CD4-positive, alpha-beta T cell (primary cell): ENCODE measurements at regions not wholly inside any gene's neighbourhood (a gene's known extent, or its start where the extent isn't known, plus 50 kb on each side); places are given as distances from the start of the nearest gene placed in this dataset.
"Not testable (repeated sequence)": the region's sequence is repeated elsewhere in the genome, so short reads cannot be mapped to it uniquely, and the experiment has no call there.

Experiments
- ATAC-seq: fragments of 200-7000 bp; cut with Tn5 transposase; one replicate; pipeline ENCODE4 v1.10.0; 2022; ENCODE audit warnings: mild to moderate bottlenecking; ENCODE audit not compliant: poor library complexity
- CTCF ChIA-PET: fragments of 350-600 bp; sonication (Branson Sonifier 250); formaldehyde crosslinking; loops from one replicate; lab custom pipeline; 2021; ENCODE audit warnings: antibody characterized with exemption, inconsistent platforms; lab: Charles Lee
- POLR2A ChIA-PET: fragments of 350-600 bp; sonication (Branson Sonifier 250); formaldehyde crosslinking; loops from one replicate; lab custom pipeline; 2021; ENCODE audit warnings: antibody characterized with exemption, inconsistent platforms; lab: Charles Lee
- DNase-seq, 14 experiments: peaks; one replicate each; pipeline ENCODE4 v3.0.0-alpha.2; 2013 to 2020; ENCODE audit warnings: mixed read lengths in 2 of 14
- H3K27ac ChIP-seq, 2 donors: one replicate each; pipeline versions ENCODE4 v1.5.1 to v1.7.0; 2013; ENCODE audit warnings: low read length in 2 of 2, low read depth in 1 of 2, mild to moderate bottlenecking in 1 of 2
- H3K27me3 ChIP-seq, 2 experiments: 1 replicate in 1 of 2; 2 replicates in 1 of 2; pipeline versions ENCODE4 v1.6.1 to v1.7.0; 2013; ENCODE audit warnings: low read length in 2 of 2, control low read depth in 1 of 2, mild to moderate bottlenecking in 1 of 2, moderate library complexity in 1 of 2; ENCODE audit not compliant: insufficient read depth in 2 of 2, control insufficient read depth in 1 of 2
- H3K36me3 ChIP-seq: one replicate; pipeline ENCODE4 v1.6.1; 2013; ENCODE audit warnings: low read length, control low read depth; ENCODE audit not compliant: insufficient read depth
- H3K4me1 ChIP-seq: one replicate; pipeline ENCODE4 v1.6.1; 2013; ENCODE audit warnings: low read length, control low read depth; ENCODE audit not compliant: insufficient read depth
- H3K4me3 ChIP-seq: one replicate; pipeline ENCODE4 v1.5.1; 2013; ENCODE audit warnings: mild to moderate bottlenecking, low read length, moderate library complexity
- H3K9me3 ChIP-seq, 2 experiments: 1 replicate in 1 of 2; 2 replicates in 1 of 2; pipeline versions ENCODE4 v1.6.1 to v1.7.0; 2013; ENCODE audit warnings: low read length in 2 of 2, mild to moderate bottlenecking in 2 of 2, control low read depth in 1 of 2, moderate library complexity in 1 of 2; ENCODE audit not compliant: control insufficient read depth in 1 of 2, insufficient read depth in 1 of 2
- H3K27ac Mint-ChIP-seq: one replicate; pipeline ENCODE4 v1.8.0; 2020; ENCODE audit warnings: mixed read lengths
- H3K27me3 Mint-ChIP-seq: one replicate; pipeline ENCODE4 v1.8.0; 2021; ENCODE audit warnings: mixed read lengths
- H3K36me3 Mint-ChIP-seq: one replicate; pipeline ENCODE4 v1.8.0; 2021; ENCODE audit warnings: low read depth, mixed read lengths
- H3K4me1 Mint-ChIP-seq: one replicate; pipeline ENCODE4 v1.8.0; 2021; ENCODE audit warnings: low read depth, mixed read lengths
- H3K4me3 Mint-ChIP-seq: one replicate; pipeline ENCODE4 v1.8.0; 2020; ENCODE audit warnings: mild to moderate bottlenecking, mixed read lengths
- H3K9me3 Mint-ChIP-seq: one replicate; pipeline ENCODE4 v1.8.0; 2020; ENCODE audit warnings: mixed read lengths
- intact Hi-C, 2 experiments: fragments of 100-400 bp; cut with DNase I in 1 of 2; cut with micrococcal nuclease in 1 of 2; formaldehyde crosslinking; loops; one replicate each; pipeline versions ENCODE4 v1.15.1 to v1.9.0; 2023 to 2025; cut with DNase I, micrococcal nuclease

GRCh38 chr22:15815783-15816182 is 126.0 kb downstream of the POTEH start:
- H3K4me3 ChIP-seq, H3K27me3 ChIP-seq, CTCF ChIA-PET, H3K27ac Mint-ChIP-seq, ATAC-seq, H3K4me3 Mint-ChIP-seq, DNase-seq, H3K4me1 Mint-ChIP-seq, POLR2A ChIA-PET, H3K27me3 Mint-ChIP-seq, intact Hi-C loops, H3K9me3 Mint-ChIP-seq, H3K4me1 ChIP-seq, H3K36me3 ChIP-seq, H3K27ac ChIP-seq, H3K9me3 ChIP-seq, H3K36me3 Mint-ChIP-seq: not testable (repeated sequence)

- H3K4me3 Mint-ChIP-seq, H3K27ac Mint-ChIP-seq, H3K27ac ChIP-seq, ATAC-seq, CTCF ChIA-PET, POLR2A ChIA-PET, H3K27me3 ChIP-seq, H3K9me3 ChIP-seq, H3K27me3 Mint-ChIP-seq, H3K36me3 Mint-ChIP-seq, intact Hi-C loops, H3K36me3 ChIP-seq, H3K4me3 ChIP-seq, H3K4me1 Mint-ChIP-seq, DNase-seq, H3K9me3 Mint-ChIP-seq, H3K4me1 ChIP-seq: not testable (repeated sequence)
Measured at GRCh38 chr22:15816470-15816869, 126.6 kb downstream of the POTEH start.

- intact Hi-C loops, CTCF ChIA-PET, H3K4me3 Mint-ChIP-seq, H3K36me3 ChIP-seq, H3K36me3 Mint-ChIP-seq, H3K27ac ChIP-seq, H3K27me3 ChIP-seq, H3K4me1 Mint-ChIP-seq, H3K27me3 Mint-ChIP-seq, POLR2A ChIA-PET, H3K4me3 ChIP-seq, H3K9me3 ChIP-seq, ATAC-seq, H3K9me3 Mint-ChIP-seq, H3K27ac Mint-ChIP-seq, H3K4me1 ChIP-seq, DNase-seq: not testable (repeated sequence)
Measured at GRCh38 chr22:15817264-15817663, 127.4 kb downstream of the POTEH start.

GRCh38 chr22:15819886-15820285 is 130.1 kb downstream of the POTEH start:
- H3K4me3 ChIP-seq, H3K27me3 Mint-ChIP-seq, H3K27me3 ChIP-seq, H3K27ac ChIP-seq, H3K27ac Mint-ChIP-seq, CTCF ChIA-PET, H3K9me3 ChIP-seq, ATAC-seq, H3K4me1 Mint-ChIP-seq, H3K4me3 Mint-ChIP-seq, H3K9me3 Mint-ChIP-seq, DNase-seq, H3K4me1 ChIP-seq, POLR2A ChIA-PET, H3K36me3 Mint-ChIP-seq, intact Hi-C loops, H3K36me3 ChIP-seq: not testable (repeated sequence)

- H3K9me3 ChIP-seq, H3K36me3 Mint-ChIP-seq, H3K4me3 ChIP-seq, H3K4me3 Mint-ChIP-seq, H3K9me3 Mint-ChIP-seq, ATAC-seq, POLR2A ChIA-PET, H3K27ac ChIP-seq, H3K27ac Mint-ChIP-seq, H3K4me1 ChIP-seq, H3K27me3 Mint-ChIP-seq, H3K27me3 ChIP-seq, H3K36me3 ChIP-seq, intact Hi-C loops, H3K4me1 Mint-ChIP-seq, DNase-seq, CTCF ChIA-PET: not testable (repeated sequence)
Measured at GRCh38 chr22:15821088-15821487, 131.3 kb downstream of the POTEH start.

GRCh38 chr22:15822001-15822400 is 132.2 kb downstream of the POTEH start:
- H3K27me3 ChIP-seq, H3K9me3 Mint-ChIP-seq, H3K27me3 Mint-ChIP-seq, POLR2A ChIA-PET, DNase-seq, H3K27ac ChIP-seq, ATAC-seq, H3K36me3 Mint-ChIP-seq, H3K36me3 ChIP-seq, H3K4me3 ChIP-seq, H3K4me1 ChIP-seq, H3K27ac Mint-ChIP-seq, H3K4me1 Mint-ChIP-seq, H3K4me3 Mint-ChIP-seq, H3K9me3 ChIP-seq, CTCF ChIA-PET, intact Hi-C loops: not testable (repeated sequence)

GRCh38 chr22:15823178-15823577 is 133.4 kb downstream of the POTEH start:
- H3K27ac ChIP-seq, H3K4me1 ChIP-seq, H3K4me3 Mint-ChIP-seq, H3K36me3 Mint-ChIP-seq, POLR2A ChIA-PET, H3K4me1 Mint-ChIP-seq, H3K27me3 ChIP-seq, H3K9me3 Mint-ChIP-seq, intact Hi-C loops, DNase-seq, H3K27ac Mint-ChIP-seq, H3K9me3 ChIP-seq, ATAC-seq, CTCF ChIA-PET, H3K36me3 ChIP-seq, H3K27me3 Mint-ChIP-seq, H3K4me3 ChIP-seq: not testable (repeated sequence)
